ENCODE measurements at regions not wholly inside any gene's neighbourhood (a gene's known extent, or its start where the extent isn't known, plus 50 kb on each side); places are given as distances from the start of the nearest gene placed in this dataset.

DNA sequence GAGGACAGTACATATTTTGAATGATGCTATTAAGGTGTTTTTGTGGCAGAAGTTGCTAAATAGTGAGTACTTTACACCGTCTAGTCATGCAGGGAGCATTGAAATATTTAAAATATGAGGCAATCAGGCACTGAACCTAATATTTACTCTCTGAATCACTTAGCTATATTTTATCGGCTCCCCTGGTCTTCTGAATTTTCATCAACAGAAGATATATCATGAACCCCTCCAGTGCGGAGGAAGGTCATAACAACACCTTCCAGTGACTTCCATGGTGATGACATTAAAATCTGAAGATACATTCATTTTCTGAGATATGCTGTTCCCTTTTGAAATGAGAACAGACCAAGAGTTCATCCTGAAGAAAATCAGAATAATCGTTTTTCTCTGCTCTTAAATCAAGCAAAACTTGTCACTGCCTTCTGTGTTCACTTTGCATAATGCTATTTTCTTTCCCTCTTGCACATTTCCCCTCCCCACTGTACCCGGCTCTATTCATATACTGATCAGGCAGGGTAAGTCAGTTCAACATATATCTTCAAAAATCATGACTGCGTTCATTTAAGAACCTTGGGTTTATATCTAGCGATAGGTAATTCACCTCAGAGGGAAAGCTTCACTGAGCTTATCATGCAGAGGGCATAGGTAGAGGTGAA, 729.9 kb upstream of the GYPC start:
- H3K9me3 Mint-ChIP-seq: peaks cover 3% of the 10 kb centered on the region
- DNase-seq: no peak
- H3K4me3 Mint-ChIP-seq: no peak overlapping the region
- CTCF ChIA-PET: no interaction called here
- H3K27ac Mint-ChIP-seq: no peak overlapping the region
- no peaks in the 10 kb centered on the region for H3K27me3 Mint-ChIP-seq
- POLR2A ChIA-PET: no interaction called here
- H3K4me1 Mint-ChIP-seq (ENCODE audit: low read depth): no peaks in the 10 kb centered on the region
- H3K36me3 Mint-ChIP-seq: no peaks in the 10 kb centered on the region
- intact Hi-C loops (cut with micrococcal nuclease): no loop called here

GRCh38 chr2:125935559-125935958, 720.4 kb upstream of the GYPC start:
- DNase-seq: no peak
- Mint-ChIP-seq H3K27me3 (no peaks in the 10 kb centered on the region), H3K9me3 (peaks cover 5% of the 10 kb centered on the region), H3K4me1 (ENCODE audit: low read depth) (no peaks in the 10 kb centered on the region), H3K36me3 (no peaks in the 10 kb centered on the region), H3K27ac (no peak overlapping the region), H3K4me3 (no peak overlapping the region)
- POLR2A ChIA-PET: no interaction called here
- CTCF ChIA-PET: no interaction called here
- intact Hi-C loops (cut with micrococcal nuclease): no loop called here

GRCh38 chr2:125942585-125943424, 713.2 kb upstream of the GYPC start:
- Mint-ChIP-seq H3K4me1 (ENCODE audit: low read depth) (no peaks in the 10 kb centered on the region), H3K9me3 (peaks cover 10% of the 10 kb centered on the region), H3K36me3 (no peaks in the 10 kb centered on the region), H3K27me3 (no peaks in the 10 kb centered on the region), H3K27ac (no peak overlapping the region), H3K4me3 (no peak overlapping the region)
- DNase-seq: no peak
- POLR2A ChIA-PET: no interaction called here
- intact Hi-C loops (cut with micrococcal nuclease): no loop called here
- CTCF ChIA-PET: no interaction called here

GRCh38 chr2:125959047-125959446, 696.9 kb upstream of the GYPC start:
- ChIA-PET CTCF (no interaction called here), POLR2A (no interaction called here)
- Mint-ChIP-seq H3K36me3 (no peaks in the 10 kb centered on the region), H3K27me3 (no peaks in the 10 kb centered on the region), H3K27ac (no peak overlapping the region), H3K4me1 (ENCODE audit: low read depth) (no peaks in the 10 kb centered on the region), H3K4me3 (no peak overlapping the region), H3K9me3 (peaks cover 5% of the 10 kb centered on the region)
- intact Hi-C loops (cut with micrococcal nuclease): no loop called here
- DNase-seq: no peak

- CTCF ChIA-PET: no interaction called here
- no peaks in the 10 kb centered on the region for H3K4me1 Mint-ChIP-seq (ENCODE audit: low read depth)
- DNase-seq: no peak
- POLR2A ChIA-PET: no interaction called here
- no peaks in the 10 kb centered on the region for H3K36me3 Mint-ChIP-seq
- intact Hi-C loops (cut with micrococcal nuclease): no loop called here
- H3K4me3 Mint-ChIP-seq: no peak overlapping the region
- no peak overlapping the region for H3K27ac Mint-ChIP-seq
- no peaks in the 10 kb centered on the region for H3K9me3 Mint-ChIP-seq
- no peaks in the 10 kb centered on the region for H3K27me3 Mint-ChIP-seq
Measured at GRCh38 chr2:125961739-125962138, 694.2 kb upstream of the GYPC start.

DNA sequence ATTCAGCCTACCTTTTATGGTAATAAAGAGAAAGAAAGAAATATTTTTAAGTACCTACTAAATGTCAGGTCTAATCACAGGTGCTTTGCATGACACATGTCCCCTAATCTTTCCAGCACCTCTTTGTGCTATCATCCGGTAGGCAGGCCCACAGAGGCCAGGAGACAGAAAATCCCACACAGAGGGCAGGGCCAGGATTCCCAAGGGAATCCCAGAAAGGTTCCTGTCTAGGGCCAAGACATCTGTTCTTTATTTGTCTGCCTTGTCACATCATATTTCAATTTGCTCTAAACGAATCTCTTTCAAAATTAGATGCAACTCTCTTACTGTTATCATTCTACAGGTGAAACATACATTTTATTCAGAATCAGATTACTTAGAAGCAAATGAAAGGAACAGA, 676.1 kb upstream of the GYPC start:
- POLR2A ChIA-PET: no interaction called here

DNA sequence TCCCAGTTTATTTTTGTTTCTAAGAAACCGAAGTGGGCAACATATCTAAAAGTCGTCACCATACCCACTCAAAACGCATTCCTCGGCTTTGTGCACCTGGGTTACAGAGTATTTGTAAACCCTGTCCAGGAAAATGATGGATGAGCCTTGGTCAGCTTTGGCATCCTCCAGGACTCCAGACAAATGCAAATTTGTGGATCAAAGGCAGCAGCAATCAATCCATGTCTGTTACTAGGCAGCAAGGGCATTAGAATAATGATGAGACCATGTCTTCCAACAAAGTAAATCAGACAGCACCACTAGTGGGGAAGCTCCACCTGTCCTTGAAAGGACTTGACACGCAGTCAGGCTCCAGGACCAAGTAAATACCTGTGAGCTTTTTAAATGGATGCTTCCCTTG, 672.6 kb upstream of the GYPC start:
- DNase-seq: no peak
- Mint-ChIP-seq H3K4me3 (no peak overlapping the region), H3K27me3 (no peaks in the 10 kb centered on the region), H3K9me3 (no peaks in the 10 kb centered on the region), H3K27ac (no peak overlapping the region), H3K36me3 (no peaks in the 10 kb centered on the region), H3K4me1 (ENCODE audit: low read depth) (no peaks in the 10 kb centered on the region)
- intact Hi-C loops (cut with micrococcal nuclease): no loop called here
- CTCF ChIA-PET: no interaction called here
- POLR2A ChIA-PET: no interaction called here

More for the DNA sequence above, 676.1 kb upstream of the GYPC start:
- no peaks in the 10 kb centered on the region for H3K36me3 Mint-ChIP-seq
- DNase-seq: no peak
- CTCF ChIA-PET: no interaction called here
- no peaks in the 10 kb centered on the region for H3K4me1 Mint-ChIP-seq (ENCODE audit: low read depth)
- H3K27me3 Mint-ChIP-seq: no peaks in the 10 kb centered on the region
- no peak overlapping the region for H3K4me3 Mint-ChIP-seq
- intact Hi-C loops (cut with micrococcal nuclease): no loop called here
- no peak overlapping the region for H3K27ac Mint-ChIP-seq
- no peaks in the 10 kb centered on the region for H3K9me3 Mint-ChIP-seq

- H3K27ac Mint-ChIP-seq: no peak overlapping the region
- POLR2A ChIA-PET: no interaction called here
- CTCF ChIA-PET: no interaction called here
Measured at GRCh38 chr2:126029316-126029715, 626.6 kb upstream of the GYPC start.

GRCh38 chr2:126038861-126039260, 617.1 kb upstream of the GYPC start:
- no peak overlapping the region for H3K4me3 Mint-ChIP-seq
- DNase-seq: no peak
- ChIA-PET POLR2A (no interaction called here), CTCF (no interaction called here)
- H3K27ac Mint-ChIP-seq: no peak overlapping the region
- no peaks in the 10 kb centered on the region for H3K4me1 Mint-ChIP-seq (ENCODE audit: low read depth)
- H3K9me3 Mint-ChIP-seq: peaks cover 4% of the 10 kb centered on the region
- no peaks in the 10 kb centered on the region for H3K27me3 Mint-ChIP-seq
- intact Hi-C loops (cut with micrococcal nuclease): no loop called here
- H3K36me3 Mint-ChIP-seq: no peaks in the 10 kb centered on the region

More at GRCh38 chr2:126029316-126029715, 626.6 kb upstream of the GYPC start:
- no peaks in the 10 kb centered on the region for H3K4me1 Mint-ChIP-seq (ENCODE audit: low read depth)
- no peaks in the 10 kb centered on the region for H3K27me3 Mint-ChIP-seq
- no peak for DNase-seq
- intact Hi-C loops (cut with micrococcal nuclease): no loop called here
- no peaks in the 10 kb centered on the region for H3K36me3 Mint-ChIP-seq
- H3K4me3 Mint-ChIP-seq: no peak overlapping the region
- no peaks in the 10 kb centered on the region for H3K9me3 Mint-ChIP-seq

DNA sequence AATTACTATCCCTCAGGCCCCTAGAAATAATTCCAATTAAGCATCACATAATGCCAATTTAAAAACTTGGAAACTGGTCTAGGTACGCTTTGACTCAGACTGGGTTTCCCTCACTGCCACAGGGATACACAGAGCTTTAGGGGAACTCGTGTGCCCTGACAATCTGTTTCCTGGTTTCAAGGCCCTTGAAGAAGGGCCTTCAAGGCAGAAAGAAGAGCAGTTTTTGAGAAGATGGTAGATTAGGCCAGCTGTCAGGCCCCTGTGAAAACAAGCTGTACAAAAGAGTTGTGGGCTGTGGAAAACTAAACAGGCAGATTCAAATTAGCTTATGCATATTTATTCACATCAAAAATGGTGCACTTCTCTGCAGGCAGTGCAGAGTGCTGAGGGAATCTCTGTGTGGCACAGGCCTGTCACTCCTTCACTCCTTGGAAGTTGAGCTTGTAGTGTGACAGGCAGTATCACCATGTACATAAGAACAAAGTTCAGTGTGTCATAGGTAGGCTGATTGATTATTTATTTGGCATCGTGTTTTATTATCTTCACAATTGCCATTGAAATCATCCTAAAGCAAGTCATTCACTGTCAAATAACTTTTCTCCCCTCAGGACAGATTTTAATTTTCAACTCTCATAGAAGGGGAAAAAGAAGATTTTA, 614.4 kb upstream of the GYPC start:
- Mint-ChIP-seq H3K27ac (no peak overlapping the region), H3K27me3 (no peaks in the 10 kb centered on the region), H3K4me1 (ENCODE audit: low read depth) (no peaks in the 10 kb centered on the region), H3K36me3 (no peaks in the 10 kb centered on the region), H3K9me3 (peaks cover 4% of the 10 kb centered on the region), H3K4me3 (no peak overlapping the region)
- intact Hi-C loops (cut with micrococcal nuclease): no loop called here
- ChIA-PET POLR2A (no interaction called here), CTCF (no interaction called here)
- DNase-seq: no peak

- Mint-ChIP-seq H3K4me1 (ENCODE audit: low read depth) (no peaks in the 10 kb centered on the region), H3K27me3 (no peaks in the 10 kb centered on the region), H3K4me3 (no peak overlapping the region), H3K9me3 (peaks cover 4% of the 10 kb centered on the region), H3K36me3 (no peaks in the 10 kb centered on the region), H3K27ac (no peak overlapping the region)
- intact Hi-C loops (cut with micrococcal nuclease): no loop called here
- no peak for DNase-seq
- POLR2A ChIA-PET: no interaction called here
- CTCF ChIA-PET: no interaction called here
Measured at GRCh38 chr2:126042089-126042488, 613.9 kb upstream of the GYPC start.

DNA sequence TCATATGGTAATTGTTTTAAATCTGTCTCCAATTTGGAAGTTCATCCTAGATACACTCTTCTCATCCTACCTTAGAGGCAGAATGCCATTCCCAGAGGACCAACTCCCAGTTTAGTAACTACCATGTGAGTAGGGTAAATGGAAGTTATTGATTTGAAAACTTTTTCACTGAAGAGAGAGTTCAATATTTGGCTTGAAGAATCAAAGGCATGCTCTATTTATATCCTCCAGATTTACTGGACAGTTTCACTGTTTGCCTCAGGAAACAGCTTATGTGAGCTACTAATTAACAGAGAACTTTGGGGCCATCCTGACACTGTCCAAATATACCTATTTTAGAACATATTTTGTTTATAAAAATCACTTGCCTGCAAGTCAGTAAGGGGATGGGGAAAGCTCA, 607.2 kb upstream of the GYPC start:
- H3K4me1 Mint-ChIP-seq (ENCODE audit: low read depth): no peaks in the 10 kb centered on the region
- H3K4me3 Mint-ChIP-seq: no peak overlapping the region
- H3K9me3 Mint-ChIP-seq: peaks cover 27% of the 10 kb centered on the region
- intact Hi-C loops (cut with micrococcal nuclease): no loop called here
- H3K27ac Mint-ChIP-seq: no peak overlapping the region
- no peaks in the 10 kb centered on the region for H3K27me3 Mint-ChIP-seq
- no peak for DNase-seq
- ChIA-PET POLR2A (no interaction called here), CTCF (no interaction called here)
- no peaks in the 10 kb centered on the region for H3K36me3 Mint-ChIP-seq

DNA sequence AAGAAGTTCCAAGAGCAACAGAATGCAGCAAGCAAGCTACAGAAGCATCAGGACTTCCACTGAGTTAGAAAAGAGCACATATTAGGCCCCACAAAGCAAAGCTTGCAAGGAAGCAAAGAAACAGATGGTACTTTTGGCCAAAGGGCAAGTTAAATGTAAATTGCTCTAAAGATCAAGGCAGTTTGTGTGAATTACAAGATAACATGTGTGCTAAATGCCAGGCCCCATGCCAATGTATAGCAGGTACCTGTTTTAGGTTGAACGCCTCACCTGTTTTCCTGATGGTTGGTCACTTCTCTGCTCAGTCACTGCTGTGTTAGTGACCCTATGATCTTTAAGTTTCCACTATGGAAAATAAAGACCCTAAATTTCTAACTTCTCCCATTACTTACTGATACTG, 606.5 kb upstream of the GYPC start:
- no peak for DNase-seq
- POLR2A ChIA-PET: no interaction called here
- intact Hi-C loops (cut with micrococcal nuclease): no loop called here
- no peaks in the 10 kb centered on the region for H3K4me1 Mint-ChIP-seq (ENCODE audit: low read depth)
- H3K4me3 Mint-ChIP-seq: no peak overlapping the region
- H3K27me3 Mint-ChIP-seq: no peaks in the 10 kb centered on the region
- H3K27ac Mint-ChIP-seq: no peak overlapping the region
- no peaks in the 10 kb centered on the region for H3K36me3 Mint-ChIP-seq
- peaks cover 34% of the 10 kb centered on the region for H3K9me3 Mint-ChIP-seq
- CTCF ChIA-PET: no interaction called here

All from activated CD4-positive, alpha-beta memory T cell treated with anti-CD3 and anti-CD28 coated beads for 36 hours (primary cell).